HG02763 (cell line): ENCODE measurements at regions not wholly inside any gene's neighbourhood (a gene's known extent, or its start where the extent isn't known, plus 50 kb on each side); places are given as distances from the start of the nearest gene placed in this dataset.
"Not testable (repeated sequence)": the region's sequence is repeated elsewhere in the genome, so short reads cannot be mapped to it uniquely, and the experiment has no call there.

Experiments used
- ATAC-seq: cut with Tn5 transposase; IDR thresholded peaks from one replicate; pipeline ENCODE4 v1.9.1; 2021; ENCODE audit warnings: mild to moderate bottlenecking, moderate library complexity; ENCODE audit not compliant: unreplicated experiment

DNA sequence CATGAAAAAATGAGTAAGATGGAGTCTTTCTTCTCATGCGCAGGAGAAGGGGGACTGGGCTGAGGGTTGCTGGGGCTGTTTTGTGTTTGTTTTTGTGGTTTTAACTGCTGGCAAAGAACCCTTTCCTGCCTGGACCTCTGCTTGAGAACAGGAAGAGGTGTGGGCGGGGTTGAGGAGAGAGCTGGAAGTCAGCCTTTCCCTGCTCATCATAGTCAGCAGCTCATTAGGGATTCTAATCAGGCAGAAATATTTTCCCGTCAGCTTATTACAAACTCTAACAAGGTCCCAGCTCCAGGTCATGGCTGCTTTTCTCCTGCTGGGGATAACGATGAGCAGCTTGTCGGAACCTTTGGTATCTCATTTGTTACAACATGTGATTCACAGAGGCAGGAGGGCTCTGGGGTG, 185.0 kb upstream of the NRXN3 start:
- no peak for ATAC-seq

- ATAC-seq = no peak
These were observed 183.4 kb upstream of the NRXN3 start for GRCh38 chr14:77986773-77987172.

GRCh38 chr14:77988096-77988870, 181.9 kb upstream of the NRXN3 start:
- ATAC-seq = no peak

DNA sequence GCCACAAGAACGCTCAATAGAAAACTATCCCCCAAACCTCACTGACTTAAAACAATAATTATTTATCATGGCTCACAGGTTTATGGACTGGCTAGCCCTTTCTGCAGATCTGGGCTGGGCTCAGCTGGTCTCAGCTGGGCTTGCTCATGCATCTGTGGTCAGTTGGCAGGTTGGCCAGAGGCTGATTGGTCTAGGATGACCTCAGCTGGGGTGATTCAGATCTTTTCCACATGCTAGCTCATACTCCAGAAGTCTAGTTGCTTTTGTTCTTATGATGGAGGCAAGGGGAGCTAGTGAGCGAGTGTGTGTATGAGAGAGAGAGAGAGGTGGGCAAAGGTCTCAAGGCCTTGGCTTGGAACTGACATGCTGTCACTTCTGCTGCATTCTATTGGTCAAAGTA, 181.2 kb upstream of the NRXN3 start:
- ATAC-seq = no peak

GRCh38 chr14:77989441-77989991, 180.7 kb upstream of the NRXN3 start:
- no peak for ATAC-seq

DNA sequence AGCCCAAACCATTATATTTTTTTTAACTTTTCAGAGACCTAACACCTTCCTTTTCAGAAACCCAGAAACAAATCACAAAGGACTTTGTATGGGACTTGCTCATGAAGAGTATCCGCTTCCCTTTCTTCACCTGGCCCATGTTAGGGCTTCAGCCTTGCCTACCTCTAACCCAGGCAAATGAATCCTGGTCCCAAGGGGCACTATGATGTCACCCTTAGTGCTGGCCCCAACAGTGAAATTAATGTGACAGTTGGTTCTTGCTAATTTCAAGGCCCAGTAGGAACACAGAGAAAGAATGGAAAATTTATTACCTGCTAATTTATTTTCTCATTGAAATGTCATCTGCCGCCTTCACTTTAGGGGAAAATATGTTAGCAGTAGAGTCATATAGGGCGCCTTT, 179.8 kb upstream of the NRXN3 start:
- no peak for ATAC-seq

DNA sequence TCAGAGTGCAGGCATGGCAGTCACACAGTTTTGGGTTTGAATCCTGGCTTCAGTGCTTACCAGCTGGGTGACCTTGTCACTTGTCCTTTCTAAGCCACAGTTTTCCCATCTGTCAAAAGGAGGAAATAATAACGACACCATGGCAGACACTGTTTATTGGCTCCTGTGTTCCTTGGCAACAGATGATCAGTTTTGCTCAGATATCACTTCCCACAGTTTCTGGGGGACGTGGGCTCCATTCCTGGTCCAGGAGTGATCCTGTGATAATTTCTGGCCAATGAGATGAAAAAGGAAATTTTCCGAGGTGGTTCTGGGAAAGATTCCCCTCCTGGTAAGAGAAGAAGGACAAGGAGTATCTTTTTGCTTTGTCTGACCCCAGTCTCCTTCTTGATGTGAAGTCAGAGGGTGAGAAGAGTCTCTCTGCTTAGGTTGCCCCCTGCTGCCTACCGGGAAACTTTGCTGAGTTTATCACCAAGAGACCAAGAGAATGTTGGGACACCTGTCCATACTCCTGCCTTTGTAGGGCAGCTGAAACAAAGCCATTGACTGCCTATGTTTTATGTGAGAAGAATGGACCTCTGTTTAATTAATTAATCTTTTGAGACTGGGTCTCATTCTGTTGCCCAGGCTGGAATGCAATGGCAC, 178.9 kb upstream of the NRXN3 start:
- ATAC-seq = no peak

DNA sequence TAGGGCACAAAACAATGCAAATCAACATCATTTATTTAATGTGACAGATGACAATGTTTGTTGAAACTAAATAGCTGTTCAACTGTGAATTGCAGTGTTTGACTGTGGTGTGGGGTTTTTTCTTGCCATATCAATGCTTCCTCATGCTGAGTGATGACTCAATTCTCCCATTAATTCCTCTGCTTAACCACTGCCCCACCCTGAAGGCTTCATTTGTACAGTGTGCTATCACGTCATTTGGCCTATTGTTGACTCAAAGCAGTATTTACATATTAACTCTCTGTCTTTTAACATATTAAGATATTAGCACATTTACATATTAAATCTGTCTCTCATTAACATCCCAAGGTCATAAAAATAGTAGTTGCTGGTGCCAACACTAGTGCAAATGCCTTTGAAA, 164.8 kb upstream of the NRXN3 start:
- no peak for ATAC-seq

GRCh38 chr14:78007160-78007559, 163.0 kb upstream of the NRXN3 start:
- ATAC-seq = no peak

DNA sequence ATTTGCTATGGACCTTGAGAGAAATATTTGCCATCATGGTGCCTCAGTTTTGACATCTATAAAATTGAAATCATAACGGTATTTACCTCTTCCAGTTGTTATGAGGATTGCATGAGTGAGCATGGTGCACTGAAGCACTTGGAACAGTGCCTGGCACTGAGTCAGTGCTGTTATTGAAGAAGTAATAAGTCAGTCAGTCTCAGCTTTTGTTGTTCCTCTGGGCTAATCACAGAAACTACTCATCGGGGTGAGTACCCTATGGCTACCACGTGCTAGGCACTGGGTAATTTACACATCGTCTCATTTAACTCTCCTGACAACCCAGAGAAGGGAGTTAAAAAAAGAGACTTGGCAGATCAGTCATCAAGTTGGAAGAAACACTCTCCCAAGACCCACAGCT, 159.5 kb upstream of the NRXN3 start:
- ATAC-seq = no peak

- ATAC-seq = not testable (repeated sequence)
These were observed 156.3 kb upstream of the NRXN3 start for GRCh38 chr14:78013911-78014310.

- no peak for ATAC-seq
These were observed 153.6 kb upstream of the NRXN3 start for GRCh38 chr14:78016532-78016931.

GRCh38 chr14:78018283-78018682, 151.9 kb upstream of the NRXN3 start:
- ATAC-seq = no peak

DNA sequence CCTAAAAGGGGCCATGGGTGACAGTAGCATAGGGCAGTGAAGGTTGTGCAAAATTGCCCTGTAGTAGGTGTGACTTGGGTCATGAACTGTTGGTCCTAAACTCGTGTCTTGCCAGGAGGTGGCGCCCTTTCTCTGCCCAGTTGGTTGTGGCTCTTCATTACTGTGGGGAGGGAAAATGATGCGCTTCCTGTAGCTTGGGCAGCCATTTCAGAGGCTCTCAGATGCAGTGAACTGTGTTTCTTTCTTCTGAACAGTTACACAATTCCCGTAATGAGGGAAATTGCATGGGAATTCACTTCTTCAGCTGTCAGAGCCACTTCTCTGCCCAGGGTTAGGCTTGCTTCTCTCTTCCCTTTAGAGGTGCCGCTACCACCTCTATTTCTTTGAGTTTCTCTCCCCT, 148.1 kb upstream of the NRXN3 start:
- ATAC-seq = peak; percentile 79

DNA sequence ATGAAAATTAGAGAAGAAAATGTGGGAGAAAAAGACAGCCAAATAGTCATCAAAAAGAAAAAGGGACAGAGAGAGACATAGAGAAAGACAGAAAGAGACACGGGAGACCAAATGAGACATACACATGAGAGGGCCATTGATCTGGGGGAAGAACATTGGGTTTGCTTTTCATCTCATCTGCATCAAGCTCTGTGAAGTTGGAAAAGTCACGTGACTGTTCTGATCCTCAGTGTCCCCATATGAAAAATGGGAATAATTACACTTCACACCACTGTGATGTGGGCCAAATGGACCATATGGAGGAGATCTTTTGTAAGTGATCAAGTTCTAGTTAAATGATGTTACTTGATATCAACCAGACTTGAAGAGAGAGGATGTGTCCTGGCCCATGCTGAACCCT, 147.1 kb upstream of the NRXN3 start:
- no peak for ATAC-seq

DNA sequence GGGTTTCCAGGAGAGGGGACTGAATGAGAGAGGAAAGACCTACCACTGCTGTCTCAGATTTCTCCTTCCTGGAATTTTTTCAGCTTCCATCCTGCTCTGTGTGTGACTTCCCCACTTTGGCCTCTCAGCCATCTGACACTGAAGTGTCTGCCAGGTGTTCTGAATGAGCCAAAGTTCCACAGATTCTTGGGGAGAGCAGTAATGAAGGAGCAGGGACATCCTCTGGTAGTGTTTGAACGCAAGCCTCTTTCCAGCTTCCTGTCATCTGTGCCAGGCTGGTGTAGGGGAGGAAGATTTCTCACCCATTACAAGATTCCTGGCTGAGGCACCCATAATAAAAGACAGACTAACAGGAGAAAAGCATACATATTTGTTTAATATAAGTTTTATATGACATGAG, 141.7 kb upstream of the NRXN3 start:
- ATAC-seq = no peak

DNA sequence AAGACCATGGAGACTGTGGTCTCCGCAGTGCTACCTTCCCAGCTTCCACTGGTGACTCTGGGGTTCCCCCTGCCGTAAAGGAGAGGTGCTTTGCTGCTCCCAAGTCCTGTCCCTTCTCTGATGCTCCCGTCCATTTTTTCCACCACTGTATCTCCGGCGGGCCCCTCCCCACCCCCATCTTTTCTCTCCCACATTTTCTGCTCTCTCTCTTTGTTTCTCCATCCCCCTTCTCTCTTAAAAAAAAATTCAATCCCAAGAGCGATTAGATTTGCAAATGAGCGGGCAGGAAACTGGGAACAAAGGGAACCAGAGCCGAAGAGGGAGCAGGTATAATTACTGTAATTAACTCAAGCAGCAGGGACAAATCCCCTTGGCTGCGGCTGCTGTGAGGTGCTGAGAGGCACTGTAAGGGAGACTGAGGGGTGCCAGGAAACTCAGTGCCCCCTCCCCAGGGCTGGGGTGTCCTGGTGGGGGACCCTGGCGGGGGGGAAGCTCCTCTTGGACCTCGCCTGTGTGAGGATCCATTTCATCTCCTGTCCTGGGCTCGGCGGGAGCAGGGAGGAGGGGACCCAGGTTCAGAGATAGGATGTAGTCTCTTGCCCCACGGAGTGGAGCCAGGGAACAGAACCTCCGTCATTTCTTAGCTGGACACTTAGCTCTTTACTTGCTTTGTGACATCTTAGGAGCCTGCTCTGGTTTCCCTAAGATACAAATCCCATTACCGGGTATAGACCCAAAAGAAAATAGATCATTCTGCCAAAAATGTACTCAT, 140.4 kb upstream of the NRXN3 start:
- no peak for ATAC-seq

GRCh38 chr14:78043349-78043748, 126.8 kb upstream of the NRXN3 start:
- ATAC-seq = no peak

- no peak for ATAC-seq
These were observed 122.1 kb upstream of the NRXN3 start for GRCh38 chr14:78048120-78048519.

DNA sequence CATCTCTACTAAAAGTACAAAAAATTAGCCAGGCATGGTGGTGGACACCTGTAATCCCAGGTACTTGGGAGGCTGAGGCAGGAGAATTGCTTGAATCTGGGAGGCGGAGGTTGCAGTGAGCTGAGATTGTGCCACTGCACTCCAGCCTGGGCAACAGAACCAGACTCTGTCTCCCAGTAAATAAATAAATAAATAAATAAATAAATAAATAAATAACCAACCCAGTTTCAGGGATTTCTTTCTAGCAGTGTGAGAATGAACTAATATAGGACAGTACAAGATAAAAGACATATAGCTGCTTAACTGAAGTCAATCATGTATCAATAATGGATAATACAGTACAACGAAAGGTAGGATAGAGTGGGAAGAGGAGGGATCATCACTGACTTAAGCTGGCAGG, 113.3 kb upstream of the NRXN3 start:
- not testable (repeated sequence) for ATAC-seq

- ATAC-seq = no peak
These were observed 99.8 kb upstream of the NRXN3 start for GRCh38 chr14:78070344-78070743.
